ENCODE measurements at regions not wholly inside any gene's neighbourhood (a gene's known extent, or its start where the extent isn't known, plus 50 kb on each side); places are given as distances from the start of the nearest gene placed in this dataset.

GRCh38 chrX:143165778-143166177, 140.1 kb downstream of the SPANXN4 start:
- DNase-seq = no peak

GRCh38 chrX:143139681-143140080, 114.0 kb downstream of the SPANXN4 start:
- DNase-seq = no peak

GRCh38 chrX:143121477-143121876, 95.7 kb downstream of the SPANXN4 start:
- DNase-seq = no peak

GRCh38 chrX:143115466-143115865, 89.7 kb downstream of the SPANXN4 start:
- DNase-seq = no peak

- DNase-seq = no peak
Measured at GRCh38 chrX:143095816-143096215, 70.1 kb downstream of the SPANXN4 start.

- no peak for DNase-seq
Measured at GRCh38 chrX:143095321-143095720, 69.6 kb downstream of the SPANXN4 start.

GRCh38 chrX:143094417-143095023, 68.8 kb downstream of the SPANXN4 start:
- no peak for DNase-seq
